ENCODE measurements at regions not wholly inside any gene's neighbourhood (a gene's known extent, or its start where the extent isn't known, plus 50 kb on each side); places are given as distances from the start of the nearest gene placed in this dataset.

GRCh38 chr5:104635227-104635626 lies 1072.6 kb upstream of the NUDT12 start:
- TF ChIP-seq CTCF (IDR thresholded peaks at IDR 0.05; ENCODE audit: low read depth, low read length, missing control alignments) = no peak
- peak; percentile 45 for DNase-seq (ENCODE audit: low read depth)
- no peak overlapping the region for H3K4me3 ChIP-seq (ENCODE audit: low read depth, low read length)
- in situ Hi-C loops (cut with HindIII; ENCODE audit: low sequenced_read_pairs) = no loop called here

- DNase-seq (ENCODE audit: low read depth) = no peak
- in situ Hi-C loops (cut with HindIII; ENCODE audit: low sequenced_read_pairs) = no loop called here
- no peak for TF ChIP-seq CTCF (IDR thresholded peaks at IDR 0.05; ENCODE audit: low read depth, low read length, missing control alignments)
- H3K4me3 ChIP-seq (ENCODE audit: low read depth, low read length) = no peak overlapping the region
Measured at GRCh38 chr5:104628911-104629310, 1066.3 kb upstream of the NUDT12 start.

- in situ Hi-C loops (cut with HindIII; ENCODE audit: low sequenced_read_pairs) = no loop called here
- DNase-seq (ENCODE audit: low read depth) = no peak
- H3K4me3 ChIP-seq (ENCODE audit: low read depth, low read length) = no peak overlapping the region
- no peak for TF ChIP-seq CTCF (IDR thresholded peaks at IDR 0.05; ENCODE audit: low read depth, low read length, missing control alignments)
Measured at GRCh38 chr5:104626122-104626521, 1063.5 kb upstream of the NUDT12 start.

GRCh38 chr5:104612005-104612404 lies 1049.4 kb upstream of the NUDT12 start:
- no peak for TF ChIP-seq CTCF (IDR thresholded peaks at IDR 0.05; ENCODE audit: low read depth, low read length, missing control alignments)
- in situ Hi-C loops (cut with HindIII; ENCODE audit: low sequenced_read_pairs) = no loop called here
- no peak for DNase-seq (ENCODE audit: low read depth)
- H3K4me3 ChIP-seq (ENCODE audit: low read depth, low read length) = no peak overlapping the region

GRCh38 chr5:104611135-104611767 lies 1048.7 kb upstream of the NUDT12 start:
- H3K4me3 ChIP-seq (ENCODE audit: low read depth, low read length) = no peak overlapping the region
- TF ChIP-seq CTCF (IDR thresholded peaks at IDR 0.05; ENCODE audit: low read depth, low read length, missing control alignments) = no peak
- in situ Hi-C loops (cut with HindIII; ENCODE audit: low sequenced_read_pairs) = no loop called here
- DNase-seq (ENCODE audit: low read depth) = no peak

GRCh38 chr5:104606258-104606829 lies 1043.8 kb upstream of the NUDT12 start:
- in situ Hi-C loops (cut with HindIII; ENCODE audit: low sequenced_read_pairs) = no loop called here
- no peak overlapping the region for H3K4me3 ChIP-seq (ENCODE audit: low read depth, low read length)
- no peak for TF ChIP-seq CTCF (IDR thresholded peaks at IDR 0.05; ENCODE audit: low read depth, low read length, missing control alignments)
- no peak for DNase-seq (ENCODE audit: low read depth)
